MM.1S (cell line): ENCODE measurements at regions not wholly inside any gene's neighbourhood (a gene's known extent, or its start where the extent isn't known, plus 50 kb on each side); places are given as distances from the start of the nearest gene placed in this dataset.
"Not testable (repeated sequence)": the region's sequence is repeated elsewhere in the genome, so short reads cannot be mapped to it uniquely, and the experiment has no call there.

Source experiments
- EZH2 ChIP-seq: fragments of 300-600 bp; sonication (generic); optimal IDR thresholded peaks from 2 replicates; pipeline ENCODE3; 2017; ENCODE audit warnings: low read depth, mild to moderate bottlenecking, antibody characterized with exemption, low read length, mixed read lengths
- TF ChIP-seq, protein P1 (sequence below): fragments of 300-600 bp; sonication (generic); IDR thresholded peaks from 2 replicates; pipeline ENCODE4 v1.5.1; 2016; ENCODE audit warnings: antibody characterized with exemption, low read length, mixed read lengths

- not testable (repeated sequence) for TF ChIP-seq EZH2
- TF ChIP-seq, protein P1, sequence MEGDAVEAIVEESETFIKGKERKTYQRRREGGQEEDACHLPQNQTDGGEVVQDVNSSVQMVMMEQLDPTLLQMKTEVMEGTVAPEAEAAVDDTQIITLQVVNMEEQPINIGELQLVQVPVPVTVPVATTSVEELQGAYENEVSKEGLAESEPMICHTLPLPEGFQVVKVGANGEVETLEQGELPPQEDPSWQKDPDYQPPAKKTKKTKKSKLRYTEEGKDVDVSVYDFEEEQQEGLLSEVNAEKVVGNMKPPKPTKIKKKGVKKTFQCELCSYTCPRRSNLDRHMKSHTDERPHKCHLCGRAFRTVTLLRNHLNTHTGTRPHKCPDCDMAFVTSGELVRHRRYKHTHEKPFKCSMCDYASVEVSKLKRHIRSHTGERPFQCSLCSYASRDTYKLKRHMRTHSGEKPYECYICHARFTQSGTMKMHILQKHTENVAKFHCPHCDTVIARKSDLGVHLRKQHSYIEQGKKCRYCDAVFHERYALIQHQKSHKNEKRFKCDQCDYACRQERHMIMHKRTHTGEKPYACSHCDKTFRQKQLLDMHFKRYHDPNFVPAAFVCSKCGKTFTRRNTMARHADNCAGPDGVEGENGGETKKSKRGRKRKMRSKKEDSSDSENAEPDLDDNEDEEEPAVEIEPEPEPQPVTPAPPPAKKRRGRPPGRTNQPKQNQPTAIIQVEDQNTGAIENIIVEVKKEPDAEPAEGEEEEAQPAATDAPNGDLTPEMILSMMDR: not testable (repeated sequence)
Observed at GRCh38 chr1:242923603-242924002, 331.5 kb downstream of the CEP170 start.
